Spleen (tissue), 11 donors: ENCODE measurements at regions not wholly inside any gene's neighbourhood (a gene's known extent, or its start where the extent isn't known, plus 50 kb on each side); places are given as distances from the start of the nearest gene placed in this dataset.

Experiments
- DNase-seq: peaks from one replicate; pipeline ENCODE4 v3.0.0-alpha.2; 2020
- H3K27ac ChIP-seq, 8 donors: fragments of 200-600 bp; sonication (generic) in 7 of 8; 1 replicate in 4 of 8; 2 replicates in 4 of 8; pipeline versions ENCODE4 v1.5.0 to v1.8.0; 2016 to 2021; ENCODE audit warnings: inconsistent platforms in 4 of 8, mild to moderate bottlenecking in 4 of 8, moderate library complexity in 1 of 8
- H3K27me3 ChIP-seq, 7 donors: fragments of 200-600 bp; sonication (generic) in 6 of 7; replicated peaks in 1 of 7; 1 replicate in 4 of 7; 2 replicates in 3 of 7; pipeline versions ENCODE4 v1.5.0 to v1.8.0; 2016 to 2021; ENCODE audit warnings: inconsistent platforms in 3 of 7, mild to moderate bottlenecking in 1 of 7
- H3K36me3 ChIP-seq, 6 donors: fragments of 200-600 bp; sonication (generic) in 5 of 6; 1 replicate in 4 of 6; 2 replicates in 2 of 6; pipeline versions ENCODE4 v1.5.0 to v1.8.0; 2016 to 2021; ENCODE audit warnings: inconsistent platforms in 2 of 6
- H3K4me1 ChIP-seq, 6 donors: fragments of 200-600 bp; sonication (generic) in 5 of 6; 1 replicate in 3 of 6; 2 replicates in 3 of 6; pipeline versions ENCODE4 v1.5.0 to v1.8.0; 2016 to 2021; ENCODE audit warnings: inconsistent platforms in 3 of 6
- H3K4me3 ChIP-seq, 8 donors: fragments of 200-600 bp; sonication (generic) in 7 of 8; 1 replicate in 4 of 8; 2 replicates in 4 of 8; pipeline versions ENCODE4 v1.5.0 to v1.8.0; 2016 to 2021; ENCODE audit warnings: inconsistent platforms in 4 of 8, mild to moderate bottlenecking in 4 of 8, moderate library complexity in 2 of 8
- H3K9me3 ChIP-seq, 8 donors: fragments of 200-600 bp; sonication (generic) in 7 of 8; 1 replicate in 4 of 8; 2 replicates in 4 of 8; pipeline versions ENCODE4 v1.5.0 to v1.8.0; 2016 to 2021; ENCODE audit warnings: inconsistent platforms in 4 of 8
- CTCF ChIP-seq, 11 experiments: fragments of 200-600 bp in 7 of 11; fragments of 450-650 bp in 4 of 11; sonication (generic) in 4 of 11; IDR thresholded peaks in 8 of 11; conservative IDR thresholded peaks in 3 of 11; 1 replicate in 7 of 11; 2 replicates in 4 of 11; pipeline versions ENCODE4 v1.4.0 to v1.8.0; 2016 to 2021; ENCODE audit warnings: antibody characterized with exemption in 11 of 11, inconsistent platforms in 4 of 11, mild to moderate bottlenecking in 1 of 11
- POLR2A ChIP-seq, 3 donors: fragments of 450-650 bp; IDR thresholded peaks; one replicate each; pipeline ENCODE4 v1.5.1; 2017; ENCODE audit warnings: antibody characterized with exemption in 3 of 3, mild to moderate bottlenecking in 1 of 3
- POLR2AphosphoS5 ChIP-seq, 3 donors: sonication (generic); formaldehyde crosslinking; IDR thresholded peaks; one replicate each; pipeline ENCODE4 v1.5.1; 2017; ENCODE audit warnings: antibody characterized with exemption in 3 of 3
- WGBS, 5 donors: extraction: QIAGEN DNeasy Blood & Tissue Kit in 3 of 5; methylation state at CpG; one replicate each; pipeline versions ENCODE4 v1.1.5 to v1.1.7; 2013 to 2018; 5-methylcytosine and 5-hydroxymethylcytosine counted together
- intact Hi-C: fragments of 100-400 bp; cut with DNase I; formaldehyde crosslinking; loops from one replicate; pipeline ENCODE4 v1.15.0; 2023; ENCODE audit warnings: low total_unique reads
- donor health status: healthy with polysubstance abuse.
- donor health status: DM: no; HTN: no; CAD: no; lungs with moderate emphysema.
- donor health status: DM: no; HTN: no; CAD: no.
- donor health status: Bipolar disorder and iron deficiency.
- donor health status: healthy.
- donor health status: DM: no; HTN: no; CAD: no.
- donor health status: DM: yes; HTN: yes; CAD: no.

DNA sequence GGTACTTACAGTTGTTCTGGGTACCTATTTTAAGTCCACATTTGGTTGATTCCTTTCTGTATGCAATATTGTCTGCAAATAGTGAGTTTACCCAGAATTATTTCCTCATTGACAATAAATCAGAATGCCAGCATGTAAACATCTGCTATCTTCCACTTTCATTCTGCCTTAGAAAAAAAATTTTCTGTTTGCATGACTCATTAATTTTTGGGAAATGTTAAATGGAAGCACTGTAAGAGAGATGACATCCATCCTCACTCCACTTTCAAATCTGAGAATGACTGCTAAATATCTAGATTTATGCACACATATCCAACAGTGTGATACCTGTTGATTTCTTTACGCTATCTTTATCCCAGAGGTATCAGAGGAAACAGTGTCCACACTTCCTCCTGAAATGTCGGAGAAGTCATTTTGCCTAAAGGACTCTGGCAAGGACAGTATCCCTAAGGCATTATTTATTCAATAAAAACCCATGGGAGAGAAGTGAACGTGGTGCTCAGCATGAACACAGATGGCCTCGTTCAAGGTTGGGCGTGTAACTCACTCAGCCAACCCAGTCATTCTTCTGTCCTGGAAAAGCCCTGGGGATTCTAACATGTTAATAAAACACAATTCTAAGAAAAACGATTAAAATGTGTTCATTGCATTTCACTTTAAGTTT, 780.9 kb downstream of the QKI start:
- no peak for TF ChIP-seq POLR2AphosphoS5 (IDR thresholded peaks at IDR 0.05)
- no peak for TF ChIP-seq CTCF (IDR thresholded peaks at IDR 0.05 in 8 of 11, conservative IDR thresholded peaks at IDR 0.05 in 3 of 11)
- no peak for TF ChIP-seq POLR2A (IDR thresholded peaks at IDR 0.05)
- Histone ChIP-seq H3K27ac (no peak overlapping the region), H3K4me1 (no peaks in the 10 kb centered on the region), H3K4me3 (no peak overlapping the region), H3K36me3 (no peaks in the 10 kb centered on the region), H3K9me3 (no peaks in the 10 kb centered on the region), H3K27me3 (no peaks in the 10 kb centered on the region)
- no peak for DNase-seq
- WGBS, 5 donors = 69 to 83% (median 72%) methylated on average over 6 of the region's 6 CpGs
- intact Hi-C loops = no loop called here

GRCh38 chr6:164188861-164189260, 774.3 kb downstream of the QKI start:
- no peaks in the 10 kb centered on the region for H3K9me3 ChIP-seq
- DNase-seq = no peak
- intact Hi-C loops = no loop called here
- no peak overlapping the region for H3K27ac ChIP-seq
- H3K4me1 ChIP-seq = no peaks in the 10 kb centered on the region
- H3K4me3 ChIP-seq = no peak overlapping the region
- 83 to 86% (median 85%) methylated on average over 4 of the region's 4 CpGs for WGBS, 5 donors
- TF ChIP-seq POLR2A (IDR thresholded peaks at IDR 0.05) (no peak), POLR2AphosphoS5 (IDR thresholded peaks at IDR 0.05) (no peak), CTCF (IDR thresholded peaks at IDR 0.05 in 8 of 11, conservative IDR thresholded peaks at IDR 0.05 in 3 of 11) (no peak)
- H3K27me3 ChIP-seq = no peaks in the 10 kb centered on the region
- no peaks in the 10 kb centered on the region for H3K36me3 ChIP-seq

DNA sequence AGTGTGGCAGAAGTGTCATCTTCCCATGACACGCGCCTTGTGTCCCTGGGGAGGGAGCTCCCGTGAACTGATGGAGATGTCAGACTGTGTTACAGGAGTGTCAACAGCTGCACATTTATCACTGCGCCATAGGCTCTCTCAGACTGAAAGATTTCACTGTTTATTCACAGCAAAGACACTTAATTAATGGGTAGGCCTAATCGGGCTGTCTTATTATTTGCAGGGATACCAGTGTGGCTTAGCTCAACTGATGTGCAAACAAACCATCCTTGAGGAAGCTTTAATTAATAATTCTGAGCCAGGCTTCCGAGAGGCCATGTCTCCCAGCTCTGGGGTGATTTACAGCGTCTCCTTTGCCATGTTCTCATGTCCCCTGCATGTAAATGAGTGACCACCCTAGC, 771.0 kb downstream of the QKI start:
- H3K27me3 ChIP-seq = no peaks in the 10 kb centered on the region
- H3K36me3 ChIP-seq = no peaks in the 10 kb centered on the region
- no peaks in the 10 kb centered on the region for H3K9me3 ChIP-seq
- TF ChIP-seq POLR2AphosphoS5 (IDR thresholded peaks at IDR 0.05) (no peak), POLR2A (IDR thresholded peaks at IDR 0.05) (no peak), CTCF (IDR thresholded peaks at IDR 0.05 in 8 of 11, conservative IDR thresholded peaks at IDR 0.05 in 3 of 11) (no peak)
- no peak overlapping the region for H3K27ac ChIP-seq
- no peak for DNase-seq
- WGBS, 5 donors = 66 to 83% (median 70%) methylated on average over 7 of the region's 7 CpGs
- intact Hi-C loops = no loop called here
- H3K4me3 ChIP-seq = no peak overlapping the region
- no peaks in the 10 kb centered on the region for H3K4me1 ChIP-seq

DNA sequence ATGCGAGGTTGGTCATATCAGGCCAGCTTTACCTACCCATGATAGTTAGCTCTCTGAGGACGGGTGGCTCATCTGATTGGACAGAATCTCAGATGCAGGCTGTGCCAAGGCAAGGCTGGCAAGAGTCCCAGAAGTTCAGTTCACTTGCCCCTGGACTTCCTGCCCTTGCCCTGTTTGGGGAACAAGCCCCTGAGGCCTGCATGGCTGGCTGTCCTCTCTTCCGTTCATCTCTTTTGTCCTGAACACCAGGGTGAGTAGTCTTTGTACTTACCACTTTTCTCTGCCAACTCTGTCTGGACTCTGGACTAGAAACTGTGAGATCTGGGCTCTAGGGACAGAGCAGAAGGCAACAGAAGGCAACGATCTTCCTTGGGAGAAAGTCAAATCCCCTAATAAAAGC, 769.9 kb downstream of the QKI start:
- H3K27me3 ChIP-seq = no peaks in the 10 kb centered on the region
- DNase-seq = no peak

More for the DNA sequence above, 769.9 kb downstream of the QKI start:
- WGBS, 5 donors = 70 to 83% (median 75%) methylated on average over 4 of the region's 4 CpGs
- Histone ChIP-seq H3K9me3 (no peaks in the 10 kb centered on the region), H3K27ac (no peak overlapping the region), H3K36me3 (no peaks in the 10 kb centered on the region), H3K4me3 (no peak overlapping the region), H3K4me1 (no peaks in the 10 kb centered on the region)
- TF ChIP-seq POLR2A (IDR thresholded peaks at IDR 0.05) (no peak), CTCF (IDR thresholded peaks at IDR 0.05 in 8 of 11, conservative IDR thresholded peaks at IDR 0.05 in 3 of 11) (no peak), POLR2AphosphoS5 (IDR thresholded peaks at IDR 0.05) (no peak)
- intact Hi-C loops = no loop called here
